ENCODE measurements at regions not wholly inside any gene's neighbourhood (a gene's known extent, or its start where the extent isn't known, plus 50 kb on each side); places are given as distances from the start of the nearest gene placed in this dataset.

GRCh38 chr4:98754736-98755135 lies 96.3 kb upstream of the TSPAN5 start:
- TF ChIP-seq CTCF (conservative IDR thresholded peaks at IDR 0.05; ENCODE audit: low read length), result no peak
- no peak for TF ChIP-seq EZH2phosphoT487 (IDR thresholded peaks at IDR 0.05; ENCODE audit: borderline replicate concordance, low read depth, low read length)
